Fibroblast of villous mesenchyme (primary cell): ENCODE measurements at regions not wholly inside any gene's neighbourhood (a gene's known extent, or its start where the extent isn't known, plus 50 kb on each side); places are given as distances from the start of the nearest gene placed in this dataset.

ENCODE experiments used
- DNase-seq: peaks from one replicate; pipeline ENCODE4 v3.0.0-alpha.2; 2010; ENCODE audit warnings: low read depth
- H3K4me3 ChIP-seq: 2 replicates; pipeline ENCODE4 v1.5.1; 2011; ENCODE audit warnings: low read depth, mild to moderate bottlenecking, low read length
- TF ChIP-seq, protein P1 (sequence below): IDR thresholded peaks from 2 replicates; pipeline ENCODE4 v1.5.1; 2012; ENCODE audit warnings: low read depth, mild to moderate bottlenecking, low read length; ENCODE audit not compliant: insufficient read depth

DNA sequence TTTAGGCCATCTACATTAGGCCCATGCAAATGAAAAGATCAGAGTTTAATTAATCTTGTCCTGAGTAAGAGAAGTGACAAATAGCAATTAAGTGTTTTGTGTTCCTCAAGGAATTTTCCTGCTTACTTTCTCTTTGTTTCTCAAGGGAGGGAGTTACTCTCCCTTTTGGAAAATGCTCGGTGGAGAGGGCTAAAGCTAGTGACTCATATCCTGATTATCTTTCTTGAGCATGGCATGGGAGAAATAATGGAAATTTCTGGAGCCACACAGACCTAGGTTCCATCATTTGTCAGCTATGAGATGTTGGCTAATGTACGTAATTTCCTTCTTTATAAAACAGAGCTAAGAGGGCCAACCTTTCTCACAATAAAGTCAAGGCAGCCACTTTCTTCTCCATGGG is 177.1 kb downstream of the ETAA1 start:
- H3K4me3 ChIP-seq: no peak overlapping the region
- TF ChIP-seq, protein P1, sequence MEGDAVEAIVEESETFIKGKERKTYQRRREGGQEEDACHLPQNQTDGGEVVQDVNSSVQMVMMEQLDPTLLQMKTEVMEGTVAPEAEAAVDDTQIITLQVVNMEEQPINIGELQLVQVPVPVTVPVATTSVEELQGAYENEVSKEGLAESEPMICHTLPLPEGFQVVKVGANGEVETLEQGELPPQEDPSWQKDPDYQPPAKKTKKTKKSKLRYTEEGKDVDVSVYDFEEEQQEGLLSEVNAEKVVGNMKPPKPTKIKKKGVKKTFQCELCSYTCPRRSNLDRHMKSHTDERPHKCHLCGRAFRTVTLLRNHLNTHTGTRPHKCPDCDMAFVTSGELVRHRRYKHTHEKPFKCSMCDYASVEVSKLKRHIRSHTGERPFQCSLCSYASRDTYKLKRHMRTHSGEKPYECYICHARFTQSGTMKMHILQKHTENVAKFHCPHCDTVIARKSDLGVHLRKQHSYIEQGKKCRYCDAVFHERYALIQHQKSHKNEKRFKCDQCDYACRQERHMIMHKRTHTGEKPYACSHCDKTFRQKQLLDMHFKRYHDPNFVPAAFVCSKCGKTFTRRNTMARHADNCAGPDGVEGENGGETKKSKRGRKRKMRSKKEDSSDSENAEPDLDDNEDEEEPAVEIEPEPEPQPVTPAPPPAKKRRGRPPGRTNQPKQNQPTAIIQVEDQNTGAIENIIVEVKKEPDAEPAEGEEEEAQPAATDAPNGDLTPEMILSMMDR: no peak
- peak; percentile 85 for DNase-seq

DNA sequence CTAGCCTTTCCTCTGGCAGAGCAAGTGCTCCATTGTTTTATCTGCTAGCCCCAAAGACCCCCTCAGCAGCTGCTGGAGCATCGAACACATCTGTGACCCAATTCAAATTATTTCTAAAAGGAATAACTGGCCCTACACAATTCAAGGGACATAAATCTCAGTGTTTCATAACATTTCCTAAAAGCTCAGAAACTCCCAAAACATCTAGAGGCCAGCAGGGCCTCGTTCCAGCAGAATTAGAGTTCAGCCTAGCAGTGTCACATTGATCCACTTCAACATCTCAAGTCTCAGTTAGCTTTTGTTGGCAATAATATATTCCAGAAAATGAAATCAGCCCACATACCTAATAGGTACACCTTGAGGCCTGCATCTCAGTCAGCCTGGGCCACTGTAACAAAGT is 179.1 kb downstream of the ETAA1 start:
- DNase-seq: peak; percentile 44
- TF ChIP-seq, protein P1: no peak
- H3K4me3 ChIP-seq: no peak overlapping the region

DNA sequence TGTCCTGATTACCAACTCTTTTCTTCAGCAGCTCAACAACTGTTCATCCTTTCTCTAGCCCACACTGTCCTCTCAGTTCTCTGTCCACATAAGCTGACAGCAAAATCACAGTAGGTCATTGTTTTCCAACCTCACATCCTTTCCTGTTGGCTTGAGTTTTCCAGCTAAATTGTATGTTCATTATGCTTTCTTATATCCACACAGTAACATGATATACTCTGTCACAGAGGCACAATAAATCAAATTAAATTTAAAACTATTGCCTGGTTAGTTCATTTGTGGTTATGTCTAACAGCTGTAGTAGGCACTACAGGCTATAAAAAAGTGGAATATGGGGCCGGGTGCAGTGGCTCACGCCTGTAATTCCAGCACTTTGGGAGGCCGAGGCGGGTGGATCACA is 179.9 kb downstream of the ETAA1 start:
- H3K4me3 ChIP-seq: no peak overlapping the region
- TF ChIP-seq, protein P1: no peak
- DNase-seq: no peak

DNA sequence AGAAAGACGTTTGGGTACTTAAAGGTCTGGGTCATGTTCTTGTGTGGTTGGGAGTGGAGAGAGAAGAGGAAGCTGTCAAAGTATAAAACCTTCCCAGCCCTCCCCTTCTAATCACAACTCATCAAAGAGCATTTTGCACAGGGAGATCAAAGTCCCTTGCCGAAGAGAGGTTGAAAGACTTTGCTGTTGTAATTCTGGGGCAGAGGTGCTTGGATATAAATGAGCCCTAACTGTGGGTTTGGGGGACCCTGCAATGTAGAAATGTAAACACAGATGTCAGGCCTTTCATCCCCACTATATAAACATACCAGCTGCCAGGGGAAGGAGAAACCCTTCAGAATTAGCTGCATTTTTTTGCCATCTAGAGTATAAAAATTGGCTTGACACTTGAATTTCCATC is 182.1 kb downstream of the ETAA1 start:
- TF ChIP-seq, protein P1: no peak
- H3K4me3 ChIP-seq: no peak overlapping the region
- DNase-seq: peak; percentile 62

DNA sequence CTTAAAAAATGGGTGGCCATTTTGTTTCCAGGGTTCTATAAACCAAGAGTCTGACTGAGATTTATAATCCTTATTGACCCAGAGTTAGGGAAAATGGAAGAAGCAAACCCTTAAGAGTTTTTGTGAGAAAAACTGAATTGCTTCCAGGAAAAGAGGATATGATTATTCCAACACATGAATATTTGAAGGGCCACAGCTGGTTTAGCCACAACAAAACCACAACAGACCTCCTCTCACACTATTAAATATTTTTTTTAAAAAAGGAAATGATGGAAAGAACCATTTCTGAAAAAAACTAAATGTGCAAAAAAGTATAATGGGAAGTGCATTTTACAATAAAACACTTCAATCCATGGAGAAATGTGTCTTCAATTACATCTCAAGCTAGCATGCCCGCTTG is 182.7 kb downstream of the ETAA1 start:
- TF ChIP-seq, protein P1: no peak
- DNase-seq: no peak
- no peak overlapping the region for H3K4me3 ChIP-seq

DNA sequence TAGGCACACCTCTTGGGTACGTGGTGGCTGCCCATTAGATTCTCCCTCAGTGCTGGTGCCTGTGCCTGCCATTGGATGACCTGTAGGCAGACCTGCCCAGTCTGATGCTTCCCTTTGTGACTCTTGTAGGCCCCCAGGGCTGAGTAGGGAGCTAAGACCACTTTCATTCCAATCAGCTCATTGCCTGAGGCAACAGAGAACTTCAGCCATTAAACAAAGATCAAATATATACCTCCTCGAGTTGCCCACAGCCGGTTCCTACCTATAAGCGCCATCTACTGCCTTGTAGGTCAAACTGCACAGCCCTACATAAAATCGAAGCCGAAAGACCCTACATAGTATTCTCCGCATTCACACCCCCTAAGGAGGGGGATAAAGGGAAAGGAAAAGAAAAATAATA is 184.6 kb downstream of the ETAA1 start:
- TF ChIP-seq, protein P1: peak; percentile 27
- H3K4me3 ChIP-seq: no peak overlapping the region
- no peak for DNase-seq

DNA sequence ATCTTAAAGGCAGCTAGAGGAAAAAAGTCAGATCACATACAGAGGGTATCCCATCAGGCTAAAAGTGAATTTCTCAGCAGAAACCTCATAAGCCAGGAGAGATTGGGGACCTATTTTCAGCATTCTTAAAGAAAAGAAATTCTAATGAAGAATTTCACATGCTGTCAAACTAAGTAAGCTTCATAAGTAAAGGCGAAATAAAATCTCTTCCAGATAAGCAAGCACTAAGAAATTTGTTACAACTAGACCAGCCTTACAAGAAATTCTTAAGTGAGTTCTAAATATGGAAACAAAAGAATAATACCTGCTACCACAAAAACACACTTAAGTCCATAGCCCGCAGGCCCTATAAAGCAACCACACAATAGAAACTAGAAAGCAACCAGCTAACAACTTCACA is 186.1 kb downstream of the ETAA1 start:
- no peak for DNase-seq
- H3K4me3 ChIP-seq: no peak overlapping the region
- TF ChIP-seq, protein P1: no peak
